HEK293 (cell line): ENCODE measurements at regions not wholly inside any gene's neighbourhood (a gene's known extent, or its start where the extent isn't known, plus 50 kb on each side); places are given as distances from the start of the nearest gene placed in this dataset.
"Not testable (repeated sequence)": the region's sequence is repeated elsewhere in the genome, so short reads cannot be mapped to it uniquely, and the experiment has no call there.

Source experiments
- CTCF ChIA-PET: fragments of 350-600 bp; formaldehyde crosslinking; extraction: SDS; loops from one replicate; lab custom pipeline; 2021; ENCODE audit warnings: antibody characterized with exemption; lab: Yijun Ruan, JAX
- POLR2A ChIA-PET: fragments of 300-600 bp; formaldehyde crosslinking; extraction: SDS; loops from one replicate; lab custom pipeline; 2020; ENCODE audit warnings: antibody characterized with exemption, inconsistent platforms; lab: Yijun Ruan, JAX
- H3K27ac ChIP-seq: fragments of 200-500 bp; sonication (Bioruptor generic); 2 replicates; pipeline ENCODE4 v1.5.1; 2014; ENCODE audit warnings: low read depth, low read length, control low read depth, inconsistent platforms; ENCODE audit errors: extremely low read depth
- H3K36me3 ChIP-seq, 2 experiments: fragments of 200-500 bp in 1 of 2; sonication (Bioruptor generic) in 1 of 2; 1 replicate in 1 of 2; 2 replicates in 1 of 2; pipeline ENCODE4 v1.5.1; 2014 to 2017; ENCODE audit warnings: inconsistent platforms in 2 of 2, low read length in 2 of 2; ENCODE audit not compliant: control insufficient read depth in 2 of 2, insufficient read depth in 1 of 2
- H3K4me1 ChIP-seq: fragments of 200-500 bp; sonication (Bioruptor generic); 2 replicates; pipeline ENCODE4 v1.5.1; 2014; ENCODE audit warnings: mild to moderate bottlenecking, low read length, inconsistent platforms; ENCODE audit not compliant: control insufficient read depth, insufficient read depth
- H3K4me3 ChIP-seq: 2 replicates; pipeline ENCODE4 v1.5.1; 2011; ENCODE audit warnings: low read depth, mild to moderate bottlenecking, control low read depth, low read length, moderate library complexity
- H3K9me3 ChIP-seq: fragments of 200-500 bp; sonication (Bioruptor generic); 2 replicates; pipeline ENCODE4 v1.5.1; 2014; ENCODE audit warnings: low read depth, low read length, inconsistent platforms; ENCODE audit not compliant: control insufficient read depth, insufficient read depth
- ZFP37 ChIP-seq: fragments of 450-650 bp; formaldehyde crosslinking; IDR thresholded peaks from 2 replicates; pipeline ENCODE4 v1.5.1; 2016; ENCODE audit warnings: missing biosample characterization, missing genetic modification characterization
- ZNF10 ChIP-seq: fragments of 450-650 bp; formaldehyde crosslinking; IDR thresholded peaks from 2 replicates; pipeline ENCODE4 v1.5.1; 2017; ENCODE audit warnings: missing biosample characterization, missing genetic modification characterization
- ZNF23 ChIP-seq: fragments of 450-650 bp; formaldehyde crosslinking; IDR thresholded peaks from 2 replicates; pipeline ENCODE4 v1.5.1; 2016; ENCODE audit warnings: missing biosample characterization, missing genetic modification characterization, borderline replicate concordance
- ZNF354C ChIP-seq: fragments of 450-650 bp; formaldehyde crosslinking; IDR thresholded peaks from 2 replicates; pipeline ENCODE4 v1.5.1; 2016; ENCODE audit warnings: missing biosample characterization, missing genetic modification characterization, low read depth, borderline replicate concordance
- ZNF404 ChIP-seq: fragments of 450-650 bp; formaldehyde crosslinking; IDR thresholded peaks from 2 replicates; pipeline ENCODE4 v1.5.1; 2017; ENCODE audit warnings: missing biosample characterization, missing genetic modification characterization
- ZNF48 ChIP-seq: fragments of 450-650 bp; formaldehyde crosslinking; IDR thresholded peaks from 2 replicates; pipeline ENCODE4 v1.5.1; 2016; ENCODE audit warnings: missing biosample characterization, missing genetic modification characterization
- ZNF560 ChIP-seq: fragments of 450-650 bp; formaldehyde crosslinking; IDR thresholded peaks from 2 replicates; pipeline ENCODE4 v1.5.1; 2017; ENCODE audit warnings: missing biosample characterization, missing genetic modification characterization, borderline replicate concordance
- ZNF585B ChIP-seq: fragments of 450-650 bp; formaldehyde crosslinking; IDR thresholded peaks from 2 replicates; pipeline ENCODE4 v1.5.1; 2016; ENCODE audit warnings: missing biosample characterization, missing genetic modification characterization
- ZNF76 ChIP-seq: fragments of 450-650 bp; formaldehyde crosslinking; IDR thresholded peaks from 2 replicates; pipeline ENCODE4; 2016; ENCODE audit warnings: low read depth, missing biosample characterization, missing genetic modification characterization, borderline replicate concordance
- TF ChIP-seq, protein P1 (sequence below): fragments of 450-650 bp; formaldehyde crosslinking; IDR thresholded peaks from 2 replicates; pipeline ENCODE4 v1.5.1; 2016; ENCODE audit warnings: missing biosample characterization, missing genetic modification characterization
- TF ChIP-seq, protein P2 (sequence below): fragments of 450-650 bp; formaldehyde crosslinking; IDR thresholded peaks from 2 replicates; pipeline ENCODE4 v1.5.1; 2016; ENCODE audit warnings: missing biosample characterization, missing genetic modification characterization
- TF ChIP-seq, protein P3 (sequence below): fragments of 450-650 bp; formaldehyde crosslinking; IDR thresholded peaks from 2 replicates; pipeline ENCODE4 v1.5.1; 2016; ENCODE audit warnings: missing biosample characterization, missing genetic modification characterization, low read depth
- TF ChIP-seq, protein P4 (sequence below): fragments of 450-650 bp; formaldehyde crosslinking; IDR thresholded peaks from 2 replicates; pipeline ENCODE4 v1.5.1; 2016; ENCODE audit warnings: missing biosample characterization, missing genetic modification characterization
- TF ChIP-seq, protein P5 (sequence below): fragments of 450-650 bp; formaldehyde crosslinking; IDR thresholded peaks from 2 replicates; pipeline ENCODE4 v1.5.1; 2016; ENCODE audit warnings: missing biosample characterization, missing genetic modification characterization

DNA sequence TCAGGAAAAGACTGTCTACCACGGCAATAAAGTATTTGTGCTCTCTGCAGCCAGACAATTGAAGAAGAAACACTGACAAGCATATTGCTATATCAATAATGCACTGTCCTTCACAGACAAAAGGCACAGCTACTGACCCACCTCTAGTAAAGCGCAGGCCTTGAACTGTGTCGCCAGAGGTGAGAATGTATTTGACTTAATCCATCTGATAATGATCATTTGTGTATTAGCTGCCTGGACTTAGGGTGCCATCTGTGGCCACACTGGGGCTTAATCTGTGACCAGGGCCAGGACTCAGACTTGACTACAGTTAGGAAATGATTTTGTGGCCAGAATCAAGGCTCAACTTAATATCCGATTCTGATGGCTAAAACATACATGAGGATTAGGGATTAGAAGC is 260.4 kb downstream of the SMARCA1 start (continued):
- TF ChIP-seq, protein P1, sequence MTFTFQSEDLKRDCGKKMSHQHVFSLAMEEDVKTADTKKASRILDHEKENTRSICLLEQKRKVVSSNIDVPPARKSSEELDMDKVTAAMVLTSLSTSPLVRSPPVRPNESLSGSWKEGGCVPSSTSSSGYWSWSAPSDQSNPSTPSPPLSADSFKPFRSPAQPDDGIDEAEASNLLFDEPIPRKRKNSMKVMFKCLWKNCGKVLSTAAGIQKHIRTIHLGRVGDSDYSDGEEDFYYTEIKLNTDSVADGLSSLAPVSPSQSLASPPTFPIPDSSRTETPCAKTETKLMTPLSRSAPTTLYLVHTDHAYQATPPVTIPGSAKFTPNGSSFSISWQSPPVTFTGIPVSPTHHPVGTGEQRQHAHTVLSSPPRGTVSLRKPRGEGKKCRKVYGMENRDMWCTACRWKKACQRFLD (tag by site-specific recombination): no peak
- TF ChIP-seq, protein P2, sequence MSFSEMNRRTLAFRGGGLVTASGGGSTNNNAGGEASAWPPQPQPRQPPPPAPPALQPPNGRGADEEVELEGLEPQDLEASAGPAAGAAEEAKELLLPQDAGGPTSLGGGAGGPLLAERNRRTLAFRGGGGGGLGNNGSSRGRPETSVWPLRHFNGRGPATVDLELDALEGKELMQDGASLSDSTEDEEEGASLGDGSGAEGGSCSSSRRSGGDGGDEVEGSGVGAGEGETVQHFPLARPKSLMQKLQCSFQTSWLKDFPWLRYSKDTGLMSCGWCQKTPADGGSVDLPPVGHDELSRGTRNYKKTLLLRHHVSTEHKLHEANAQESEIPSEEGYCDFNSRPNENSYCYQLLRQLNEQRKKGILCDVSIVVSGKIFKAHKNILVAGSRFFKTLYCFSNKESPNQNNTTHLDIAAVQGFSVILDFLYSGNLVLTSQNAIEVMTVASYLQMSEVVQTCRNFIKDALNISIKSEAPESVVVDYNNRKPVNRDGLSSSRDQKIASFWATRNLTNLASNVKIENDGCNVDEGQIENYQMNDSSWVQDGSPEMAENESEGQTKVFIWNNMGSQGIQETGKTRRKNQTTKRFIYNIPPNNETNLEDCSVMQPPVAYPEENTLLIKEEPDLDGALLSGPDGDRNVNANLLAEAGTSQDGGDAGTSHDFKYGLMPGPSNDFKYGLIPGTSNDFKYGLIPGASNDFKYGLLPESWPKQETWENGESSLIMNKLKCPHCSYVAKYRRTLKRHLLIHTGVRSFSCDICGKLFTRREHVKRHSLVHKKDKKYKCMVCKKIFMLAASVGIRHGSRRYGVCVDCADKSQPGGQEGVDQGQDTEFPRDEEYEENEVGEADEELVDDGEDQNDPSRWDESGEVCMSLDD: no peak
- no peak for TF ChIP-seq ZNF354C (tag by site-specific recombination)
- TF ChIP-seq ZNF76 (tag by site-specific recombination): no peak
- TF ChIP-seq ZFP37 (tag by site-specific recombination): no peak

DNA sequence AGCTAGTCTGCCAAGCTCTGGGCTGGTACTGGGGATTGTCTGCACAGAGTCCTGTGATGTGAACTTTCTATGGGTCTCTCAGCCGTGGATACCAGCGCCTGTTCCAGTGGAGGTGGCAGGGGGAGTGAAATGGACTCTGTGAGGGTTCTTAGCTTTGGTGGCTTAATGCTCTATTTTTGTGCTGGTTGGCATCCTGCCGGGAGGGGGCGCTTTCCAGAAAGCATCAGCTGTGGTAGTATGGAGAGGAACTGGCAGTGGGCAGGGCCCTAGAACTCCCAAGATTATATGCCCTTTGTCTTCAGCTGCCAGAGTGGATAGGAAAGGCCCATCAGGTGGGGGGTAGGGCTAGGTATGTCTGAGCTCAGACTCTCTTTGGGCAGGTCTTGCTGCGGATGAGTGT is 267.8 kb downstream of the SMARCA1 start:
- H3K4me1 ChIP-seq, H3K9me3 ChIP-seq, POLR2A ChIA-PET, H3K36me3 ChIP-seq, H3K27ac ChIP-seq, H3K4me3 ChIP-seq: not testable (repeated sequence)
- CTCF ChIA-PET: interaction anchor here (0.7 to 1.0 kb wide), 2 partner anchors 9 to 600 kb away, joined by 3 read pairs; no protein-coding TSS in a partner anchor

DNA sequence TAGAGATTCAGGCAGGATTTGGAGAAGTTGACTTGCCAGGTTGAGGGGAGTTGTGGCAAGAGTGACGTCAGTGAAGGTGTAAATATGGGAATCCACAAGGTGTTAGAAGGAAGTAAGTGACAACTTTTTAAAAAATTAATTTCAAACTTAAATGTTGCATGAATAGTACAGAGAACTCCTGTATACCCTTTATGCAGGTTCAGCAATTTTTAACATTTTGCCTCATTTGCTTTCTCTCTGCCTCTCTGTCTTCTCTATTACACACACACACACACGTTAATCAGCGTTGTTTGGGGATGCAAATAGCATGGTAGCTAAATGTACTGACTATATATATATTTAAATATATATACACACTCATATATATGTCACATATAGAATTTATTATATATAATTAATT is 273.7 kb downstream of the SMARCA1 start:
- CTCF ChIA-PET: interaction anchor here (0.7 kb wide), 1 partner anchor 28 kb away, joined by 3 read pairs; no protein-coding TSS in a partner anchor
- Histone ChIP-seq H3K9me3 (no peaks in the 10 kb centered on the region), H3K36me3 (no peaks in the 10 kb centered on the region), H3K4me1 (no peaks in the 10 kb centered on the region), H3K27ac (no peak overlapping the region), H3K4me3 (no peak overlapping the region)
- TF ChIP-seq ZNF585B (no peak), ZNF404 (no peak)
- POLR2A ChIA-PET: no interaction called here

DNA sequence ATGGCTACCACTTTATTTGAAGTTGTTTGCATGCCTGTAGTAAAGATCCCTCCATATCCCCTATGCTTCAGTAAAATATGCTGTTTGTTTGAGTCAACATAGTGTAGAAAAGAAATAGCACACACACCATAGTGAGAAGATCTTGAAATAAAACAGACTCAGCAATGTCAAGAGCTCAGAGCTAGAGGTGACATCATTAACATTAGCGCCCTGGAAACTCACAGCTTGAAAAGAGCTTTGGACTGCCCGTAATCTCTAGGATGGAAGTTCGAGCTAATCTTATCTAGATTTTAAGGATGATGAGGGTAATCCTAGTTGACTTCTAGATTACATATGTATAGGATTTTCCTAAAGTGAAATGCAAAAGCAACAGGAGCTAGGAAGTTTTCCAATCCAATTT is 275.6 kb downstream of the SMARCA1 start:
- Histone ChIP-seq H3K36me3 (no peaks in the 10 kb centered on the region), H3K9me3 (no peaks in the 10 kb centered on the region), H3K4me3 (no peak overlapping the region), H3K4me1 (no peaks in the 10 kb centered on the region), H3K27ac (no peak overlapping the region)
- TF ChIP-seq, protein P3, sequence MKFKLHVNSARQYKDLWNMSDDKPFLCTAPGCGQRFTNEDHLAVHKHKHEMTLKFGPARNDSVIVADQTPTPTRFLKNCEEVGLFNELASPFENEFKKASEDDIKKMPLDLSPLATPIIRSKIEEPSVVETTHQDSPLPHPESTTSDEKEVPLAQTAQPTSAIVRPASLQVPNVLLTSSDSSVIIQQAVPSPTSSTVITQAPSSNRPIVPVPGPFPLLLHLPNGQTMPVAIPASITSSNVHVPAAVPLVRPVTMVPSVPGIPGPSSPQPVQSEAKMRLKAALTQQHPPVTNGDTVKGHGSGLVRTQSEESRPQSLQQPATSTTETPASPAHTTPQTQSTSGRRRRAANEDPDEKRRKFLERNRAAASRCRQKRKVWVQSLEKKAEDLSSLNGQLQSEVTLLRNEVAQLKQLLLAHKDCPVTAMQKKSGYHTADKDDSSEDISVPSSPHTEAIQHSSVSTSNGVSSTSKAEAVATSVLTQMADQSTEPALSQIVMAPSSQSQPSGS (tag by site-specific recombination): peak; percentile 44; the same call in 1 of the 2 replicates
- no peak for TF ChIP-seq ZNF48 (tag by site-specific recombination)
- POLR2A ChIA-PET: no interaction called here
- CTCF ChIA-PET: no interaction called here

DNA sequence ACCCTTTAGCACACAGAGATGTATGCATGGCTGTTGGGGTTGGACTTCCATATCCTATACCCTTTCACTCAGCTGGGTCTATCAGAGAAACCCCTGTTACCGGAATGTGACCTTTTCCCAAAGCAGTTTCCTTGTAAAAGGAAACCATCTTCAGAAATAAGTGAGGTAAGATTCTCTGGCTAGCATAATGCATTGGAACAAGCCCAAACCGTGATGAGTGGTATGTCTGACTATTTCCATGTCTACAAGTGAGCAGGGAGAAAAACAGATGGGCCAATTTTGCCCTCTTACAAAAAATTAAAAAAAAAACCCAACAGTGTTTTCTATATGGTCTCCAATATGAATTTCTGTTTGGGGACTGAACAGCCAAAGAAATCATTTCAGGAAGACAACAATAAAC is 283.9 kb downstream of the SMARCA1 start:
- Histone ChIP-seq H3K9me3 (no peaks in the 10 kb centered on the region), H3K4me3 (no peak overlapping the region), H3K36me3 (no peaks in the 10 kb centered on the region), H3K27ac (no peak overlapping the region)
- CTCF ChIA-PET: interaction anchor here (0.6 kb wide), 1 partner anchor 464 kb away, joined by 4 read pairs; no protein-coding TSS in a partner anchor
- TF ChIP-seq ZNF10 (tag by site-specific recombination) (no peak), ZNF23 (no peak), ZNF48 (tag by site-specific recombination) (no peak), ZNF560 (tag by site-specific recombination) (no peak)
- TF ChIP-seq, protein P4, sequence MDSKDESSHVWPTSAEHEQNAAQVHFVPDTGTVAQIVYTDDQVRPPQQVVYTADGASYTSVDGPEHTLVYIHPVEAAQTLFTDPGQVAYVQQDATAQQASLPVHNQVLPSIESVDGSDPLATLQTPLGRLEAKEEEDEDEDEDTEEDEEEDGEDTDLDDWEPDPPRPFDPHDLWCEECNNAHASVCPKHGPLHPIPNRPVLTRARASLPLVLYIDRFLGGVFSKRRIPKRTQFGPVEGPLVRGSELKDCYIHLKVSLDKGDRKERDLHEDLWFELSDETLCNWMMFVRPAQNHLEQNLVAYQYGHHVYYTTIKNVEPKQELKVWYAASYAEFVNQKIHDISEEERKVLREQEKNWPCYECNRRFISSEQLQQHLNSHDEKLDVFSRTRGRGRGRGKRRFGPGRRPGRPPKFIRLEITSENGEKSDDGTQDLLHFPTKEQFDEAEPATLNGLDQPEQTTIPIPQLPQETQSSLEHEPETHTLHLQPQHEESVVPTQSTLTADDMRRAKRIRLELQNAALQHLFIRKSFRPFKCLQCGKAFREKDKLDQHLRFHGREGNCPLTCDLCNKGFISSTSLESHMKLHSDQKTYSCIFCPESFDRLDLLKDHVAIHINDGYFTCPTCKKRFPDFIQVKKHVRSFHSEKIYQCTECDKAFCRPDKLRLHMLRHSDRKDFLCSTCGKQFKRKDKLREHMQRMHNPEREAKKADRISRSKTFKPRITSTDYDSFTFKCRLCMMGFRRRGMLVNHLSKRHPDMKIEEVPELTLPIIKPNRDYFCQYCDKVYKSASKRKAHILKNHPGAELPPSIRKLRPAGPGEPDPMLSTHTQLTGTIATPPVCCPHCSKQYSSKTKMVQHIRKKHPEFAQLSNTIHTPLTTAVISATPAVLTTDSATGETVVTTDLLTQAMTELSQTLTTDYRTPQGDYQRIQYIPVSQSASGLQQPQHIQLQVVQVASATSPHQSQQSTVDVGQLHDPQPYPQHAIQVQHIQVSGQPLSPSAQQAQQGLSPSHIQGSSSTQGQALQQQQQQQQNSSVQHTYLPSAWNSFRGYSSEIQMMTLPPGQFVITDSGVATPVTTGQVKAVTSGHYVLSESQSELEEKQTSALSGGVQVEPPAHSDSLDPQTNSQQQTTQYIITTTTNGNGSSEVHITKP (tag by site-specific recombination): no peak
- TF ChIP-seq, protein P5, sequence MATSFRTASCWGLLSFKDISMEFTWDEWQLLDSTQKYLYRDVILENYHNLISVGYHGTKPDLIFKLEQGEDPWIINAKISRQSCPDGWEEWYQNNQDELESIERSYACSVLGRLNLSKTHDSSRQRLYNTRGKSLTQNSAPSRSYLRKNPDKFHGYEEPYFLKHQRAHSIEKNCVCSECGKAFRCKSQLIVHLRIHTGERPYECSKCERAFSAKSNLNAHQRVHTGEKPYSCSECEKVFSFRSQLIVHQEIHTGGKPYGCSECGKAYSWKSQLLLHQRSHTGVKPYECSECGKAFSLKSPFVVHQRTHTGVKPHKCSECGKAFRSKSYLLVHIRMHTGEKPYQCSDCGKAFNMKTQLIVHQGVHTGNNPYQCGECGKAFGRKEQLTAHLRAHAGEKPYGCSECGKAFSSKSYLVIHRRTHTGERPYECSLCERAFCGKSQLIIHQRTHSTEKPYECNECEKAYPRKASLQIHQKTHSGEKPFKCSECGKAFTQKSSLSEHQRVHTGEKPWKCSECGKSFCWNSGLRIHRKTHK (tag by site-specific recombination): no peak
- TF ChIP-seq, all 188 proteins: peak for 0
- POLR2A ChIA-PET: no interaction called here
- H3K4me1 ChIP-seq: no peaks in the 10 kb centered on the region
